ENCODE measurements at regions not wholly inside any gene's neighbourhood (a gene's known extent, or its start where the extent isn't known, plus 50 kb on each side); places are given as distances from the start of the nearest gene placed in this dataset.

- no peak for DNase-seq (ENCODE audit: low read depth)
Measured at GRCh38 chr1:208551024-208551423, 306.8 kb upstream of the PLXNA2 start.

GRCh38 chr1:208551633-208552320 is 307.6 kb upstream of the PLXNA2 start:
- DNase-seq (ENCODE audit: low read depth): no peak
- in situ Hi-C loops (cut with HindIII; ENCODE audit: low pct_unique_long_range_greater_than_20kb, low sequenced_read_pairs): no loop called here

More at GRCh38 chr1:208551024-208551423, 306.8 kb upstream of the PLXNA2 start:
- in situ Hi-C loops (cut with HindIII; ENCODE audit: low pct_unique_long_range_greater_than_20kb, low sequenced_read_pairs): no loop called here

GRCh38 chr1:208552928-208553327 is 308.7 kb upstream of the PLXNA2 start:
- DNase-seq (ENCODE audit: low read depth): no peak
- in situ Hi-C loops (cut with HindIII; ENCODE audit: low pct_unique_long_range_greater_than_20kb, low sequenced_read_pairs): no loop called here

- in situ Hi-C loops (cut with HindIII; ENCODE audit: low pct_unique_long_range_greater_than_20kb, low sequenced_read_pairs): no loop called here
- no peak for DNase-seq (ENCODE audit: low read depth)
Measured at GRCh38 chr1:208556461-208556860, 312.3 kb upstream of the PLXNA2 start.

- in situ Hi-C loops (cut with HindIII; ENCODE audit: low pct_unique_long_range_greater_than_20kb, low sequenced_read_pairs): no loop called here
- DNase-seq (ENCODE audit: low read depth): no peak
Measured at GRCh38 chr1:208557046-208557722, 313.0 kb upstream of the PLXNA2 start.

GRCh38 chr1:208557723-208558094 is 313.5 kb upstream of the PLXNA2 start:
- in situ Hi-C loops (cut with HindIII; ENCODE audit: low pct_unique_long_range_greater_than_20kb, low sequenced_read_pairs): no loop called here
- no peak for DNase-seq (ENCODE audit: low read depth)

- no peak for DNase-seq (ENCODE audit: low read depth)
- in situ Hi-C loops (cut with HindIII; ENCODE audit: low pct_unique_long_range_greater_than_20kb, low sequenced_read_pairs): no loop called here
Measured at GRCh38 chr1:208559597-208560329, 315.6 kb upstream of the PLXNA2 start.

- no peak for DNase-seq (ENCODE audit: low read depth)
- in situ Hi-C loops (cut with HindIII; ENCODE audit: low pct_unique_long_range_greater_than_20kb, low sequenced_read_pairs): no loop called here
Measured at GRCh38 chr1:208562151-208562960, 318.2 kb upstream of the PLXNA2 start.

- no peak for DNase-seq (ENCODE audit: low read depth)
- in situ Hi-C loops (cut with HindIII; ENCODE audit: low pct_unique_long_range_greater_than_20kb, low sequenced_read_pairs): no loop called here
Measured at GRCh38 chr1:208564466-208564865, 320.3 kb upstream of the PLXNA2 start.

GRCh38 chr1:208565756-208566440 is 321.7 kb upstream of the PLXNA2 start:
- in situ Hi-C loops (cut with HindIII; ENCODE audit: low pct_unique_long_range_greater_than_20kb, low sequenced_read_pairs): no loop called here

GRCh38 chr1:208569181-208569580 is 325.0 kb upstream of the PLXNA2 start:
- in situ Hi-C loops (cut with HindIII; ENCODE audit: low pct_unique_long_range_greater_than_20kb, low sequenced_read_pairs): no loop called here
- no peak for DNase-seq (ENCODE audit: low read depth)

More at GRCh38 chr1:208565756-208566440, 321.7 kb upstream of the PLXNA2 start:
- DNase-seq (ENCODE audit: low read depth): no peak

- DNase-seq (ENCODE audit: low read depth): no peak
- in situ Hi-C loops (cut with HindIII; ENCODE audit: low pct_unique_long_range_greater_than_20kb, low sequenced_read_pairs): no loop called here
Measured at GRCh38 chr1:208570362-208570761, 326.2 kb upstream of the PLXNA2 start.

GRCh38 chr1:208576425-208576824 is 332.2 kb upstream of the PLXNA2 start:
- in situ Hi-C loops (cut with HindIII; ENCODE audit: low pct_unique_long_range_greater_than_20kb, low sequenced_read_pairs): no loop called here
- no peak for DNase-seq (ENCODE audit: low read depth)

- no peak for DNase-seq (ENCODE audit: low read depth)
- in situ Hi-C loops (cut with HindIII; ENCODE audit: low pct_unique_long_range_greater_than_20kb, low sequenced_read_pairs): no loop called here
Measured at GRCh38 chr1:208577381-208577905, 333.3 kb upstream of the PLXNA2 start.

GRCh38 chr1:208581209-208581608 is 337.0 kb upstream of the PLXNA2 start:
- DNase-seq (ENCODE audit: low read depth): no peak
- in situ Hi-C loops (cut with HindIII; ENCODE audit: low pct_unique_long_range_greater_than_20kb, low sequenced_read_pairs): no loop called here

- no peak for DNase-seq (ENCODE audit: low read depth)
- in situ Hi-C loops (cut with HindIII; ENCODE audit: low pct_unique_long_range_greater_than_20kb, low sequenced_read_pairs): no loop called here
Measured at GRCh38 chr1:208581667-208582066, 337.5 kb upstream of the PLXNA2 start.

GRCh38 chr1:208584167-208584755 is 340.1 kb upstream of the PLXNA2 start:
- DNase-seq (ENCODE audit: low read depth): no peak
- in situ Hi-C loops (cut with HindIII; ENCODE audit: low pct_unique_long_range_greater_than_20kb, low sequenced_read_pairs): no loop called here
